HG03521 (cell line): ENCODE measurements at regions not wholly inside any gene's neighbourhood (a gene's known extent, or its start where the extent isn't known, plus 50 kb on each side); places are given as distances from the start of the nearest gene placed in this dataset.
"Not testable (repeated sequence)": the region's sequence is repeated elsewhere in the genome, so short reads cannot be mapped to it uniquely, and the experiment has no call there.

Source experiments
- ATAC-seq: cut with Tn5 transposase; IDR thresholded peaks from one replicate; pipeline ENCODE4 v1.9.1; 2021; ENCODE audit warnings: mild to moderate bottlenecking, moderate library complexity; ENCODE audit not compliant: unreplicated experiment

GRCh38 chr10:28892818-28893547 is 215.7 kb downstream of the BAMBI start:
- no peak for ATAC-seq

- ATAC-seq = no peak
Observed at GRCh38 chr10:28894146-28894545, 216.8 kb downstream of the BAMBI start.

GRCh38 chr10:28895671-28896070 is 218.3 kb downstream of the BAMBI start:
- not testable (repeated sequence) for ATAC-seq

- ATAC-seq = not testable (repeated sequence)
Observed at GRCh38 chr10:28896791-28897409, 219.6 kb downstream of the BAMBI start.

- ATAC-seq = no peak
Observed at GRCh38 chr10:28897617-28898464, 220.5 kb downstream of the BAMBI start.

GRCh38 chr10:28902215-28902614 is 224.9 kb downstream of the BAMBI start:
- ATAC-seq = no peak

GRCh38 chr10:28903063-28903462 is 225.7 kb downstream of the BAMBI start:
- ATAC-seq = no peak

- ATAC-seq = no peak
Observed at GRCh38 chr10:28903736-28904135, 226.4 kb downstream of the BAMBI start.

- no peak for ATAC-seq
Observed at GRCh38 chr10:28905371-28905770, 228.1 kb downstream of the BAMBI start.

- ATAC-seq = no peak
Observed at GRCh38 chr10:28906011-28906411, 228.7 kb downstream of the BAMBI start.

- ATAC-seq = no peak
Observed at GRCh38 chr10:28906415-28906814, 229.1 kb downstream of the BAMBI start.

- no peak for ATAC-seq
Observed at GRCh38 chr10:28906934-28907333, 229.6 kb downstream of the BAMBI start.

- no peak for ATAC-seq
Observed at GRCh38 chr10:28909875-28910274, 232.6 kb downstream of the BAMBI start.

GRCh38 chr10:28910956-28911355 is 233.6 kb downstream of the BAMBI start:
- ATAC-seq = no peak

- ATAC-seq = not testable (repeated sequence)
Observed at GRCh38 chr10:28911511-28911910, 234.2 kb downstream of the BAMBI start.

GRCh38 chr10:28912017-28912783 is 234.9 kb downstream of the BAMBI start:
- ATAC-seq = no peak

GRCh38 chr10:28913436-28914237 is 236.3 kb downstream of the BAMBI start:
- ATAC-seq = no peak

- no peak for ATAC-seq
Observed at GRCh38 chr10:28914701-28915100, 237.4 kb downstream of the BAMBI start.

GRCh38 chr10:28915989-28916588 is 238.8 kb downstream of the BAMBI start:
- no peak for ATAC-seq

GRCh38 chr10:28920091-28920490 is 242.8 kb downstream of the BAMBI start:
- ATAC-seq = no peak
